Cardiac fibroblast (primary cell): ENCODE measurements at regions not wholly inside any gene's neighbourhood (a gene's known extent, or its start where the extent isn't known, plus 50 kb on each side); places are given as distances from the start of the nearest gene placed in this dataset.

Experiments
- DNase-seq, 2 donors: peaks; one replicate each; pipeline versions ENCODE4 v3.0.0 to v3.0.0-alpha.2; 2010; ENCODE audit warnings: low read depth in 2 of 2
- H3K4me3 ChIP-seq, 2 donors: replicated peaks in 1 of 2; 1 replicate in 1 of 2; 2 replicates in 1 of 2; pipeline ENCODE4 v1.5.1; 2011; ENCODE audit warnings: low read depth in 2 of 2, low read length in 2 of 2, mild to moderate bottlenecking in 2 of 2, moderate library complexity in 1 of 2
- CTCF ChIP-seq: IDR thresholded peaks from one replicate; pipeline ENCODE4 v1.5.1; 2011; ENCODE audit warnings: low read depth, mild to moderate bottlenecking, low read length, inconsistent platforms

GRCh38 chr6:62940848-62941247 lies 270.4 kb upstream of the FKBP1C start:
- TF ChIP-seq CTCF = no peak

GRCh38 chr6:62942000-62942399 lies 269.3 kb upstream of the FKBP1C start:
- no peak overlapping the region for H3K4me3 ChIP-seq
- TF ChIP-seq CTCF = no peak
- DNase-seq = no peak

More at GRCh38 chr6:62940848-62941247, 270.4 kb upstream of the FKBP1C start:
- no peak overlapping the region for H3K4me3 ChIP-seq
- no peak for DNase-seq

DNA sequence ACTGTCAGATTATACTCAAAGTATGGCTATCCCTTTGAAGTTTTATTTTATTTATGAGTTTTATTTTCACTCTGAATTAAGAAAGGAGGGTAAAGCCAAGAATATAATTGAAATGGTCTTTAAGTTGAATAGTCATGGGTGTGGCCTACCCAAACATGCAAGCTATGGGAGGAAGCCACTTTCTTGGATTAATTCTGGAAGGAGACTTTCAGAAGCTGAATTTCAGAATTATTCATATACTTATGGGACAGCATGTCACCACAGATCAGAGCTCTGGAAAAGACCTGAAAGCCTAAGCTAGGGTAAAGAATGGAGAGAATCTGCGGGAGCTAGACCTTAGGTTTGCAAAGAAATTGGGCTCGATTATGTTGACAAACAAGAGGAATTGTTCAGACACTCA lies 242.4 kb upstream of the FKBP1C start:
- DNase-seq = no peak
- TF ChIP-seq CTCF = no peak
- no peak overlapping the region for H3K4me3 ChIP-seq

GRCh38 chr6:62971976-62972658 lies 239.2 kb upstream of the FKBP1C start:
- no peak overlapping the region for H3K4me3 ChIP-seq
- no peak for DNase-seq
- no peak for TF ChIP-seq CTCF

DNA sequence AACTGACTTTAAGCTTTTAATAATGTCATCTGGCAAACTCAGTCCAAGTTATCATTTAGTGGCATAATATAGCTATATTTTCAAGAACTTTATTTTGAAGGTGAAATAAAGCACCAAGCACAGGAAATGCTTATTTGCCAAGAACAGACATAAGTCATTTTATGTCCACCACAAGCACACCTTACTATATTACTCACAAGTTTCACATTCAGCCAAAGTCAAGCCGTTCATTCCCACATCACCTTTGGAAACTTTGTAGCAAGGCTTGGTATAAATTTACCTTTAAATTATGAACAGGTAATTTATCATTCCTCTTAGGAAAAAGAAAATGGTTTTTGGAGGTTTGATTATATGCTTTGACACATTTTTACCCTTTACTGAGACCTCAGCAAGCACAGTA lies 236.8 kb upstream of the FKBP1C start:
- DNase-seq = no peak
- H3K4me3 ChIP-seq = no peak overlapping the region
- TF ChIP-seq CTCF = no peak

GRCh38 chr6:62976566-62976965 lies 234.7 kb upstream of the FKBP1C start:
- no peak overlapping the region for H3K4me3 ChIP-seq
- no peak for DNase-seq
- TF ChIP-seq CTCF = no peak

GRCh38 chr6:62978920-62979319 lies 232.3 kb upstream of the FKBP1C start:
- H3K4me3 ChIP-seq = no peak overlapping the region
- TF ChIP-seq CTCF = no peak
- DNase-seq = no peak
